H9 (cell line): ENCODE measurements at regions not wholly inside any gene's neighbourhood (a gene's known extent, or its start where the extent isn't known, plus 50 kb on each side); places are given as distances from the start of the nearest gene placed in this dataset.

Source experiments
- DNase-seq: peaks from one replicate; pipeline ENCODE4 v3.0.0-alpha.2; 2017
- H2AFZ ChIP-seq: one replicate; pipeline ENCODE4 v1.6.1; 2013; ENCODE audit warnings: mild to moderate bottlenecking, low read length, control low read depth, moderate library complexity
- H2AK5ac ChIP-seq: 2 replicates; pipeline ENCODE4 v1.6.1; 2013; ENCODE audit warnings: low read length, control low read depth, mixed read lengths; ENCODE audit not compliant: insufficient read length
- H2BK120ac ChIP-seq: one replicate; pipeline ENCODE4 v1.6.1; 2013; ENCODE audit warnings: low read depth, mild to moderate bottlenecking, low read length, control low read depth, inconsistent platforms; ENCODE audit not compliant: poor library complexity, severe bottlenecking
- H2BK12ac ChIP-seq: 2 replicates; pipeline ENCODE4 v1.6.1; 2013; ENCODE audit warnings: low read length, control low read depth, mixed read lengths, low read depth; ENCODE audit not compliant: insufficient read length
- H2BK15ac ChIP-seq: 2 replicates; pipeline ENCODE4 v1.6.1; 2013; ENCODE audit warnings: low read depth, low read length, control low read depth
- H2BK20ac ChIP-seq: one replicate; pipeline ENCODE4 v1.6.1; 2013; ENCODE audit warnings: low read depth, mild to moderate bottlenecking, low read length, control low read depth, inconsistent platforms; ENCODE audit not compliant: poor library complexity, severe bottlenecking
- H2BK5ac ChIP-seq: 2 replicates; pipeline ENCODE4 v1.6.1; 2013; ENCODE audit warnings: low read length, control low read depth, mixed read lengths; ENCODE audit not compliant: insufficient read length
- H3K14ac ChIP-seq: 2 replicates; pipeline ENCODE4 v1.6.1; 2013; ENCODE audit warnings: low read length, control low read depth; ENCODE audit not compliant: insufficient read depth
- H3K18ac ChIP-seq: 2 replicates; pipeline ENCODE4 v1.6.1; 2013; ENCODE audit warnings: low read depth, mild to moderate bottlenecking, mixed read lengths, low read length, control low read depth; ENCODE audit not compliant: insufficient read length
- H3K23ac ChIP-seq: 2 replicates; pipeline ENCODE4 v1.6.1; 2013; ENCODE audit warnings: low read length, control low read depth, mixed read lengths, low read depth; ENCODE audit not compliant: insufficient read length
- H3K23me2 ChIP-seq: 2 replicates; pipeline ENCODE4 v1.6.1; 2013; ENCODE audit warnings: low read depth, mild to moderate bottlenecking, mixed read lengths, low read length, control low read depth; ENCODE audit not compliant: insufficient read length, poor library complexity, severe bottlenecking
- H3K27ac ChIP-seq: 2 replicates; pipeline ENCODE4 v1.5.1; 2013; ENCODE audit warnings: low read length, control low read depth, mixed read lengths, low read depth; ENCODE audit not compliant: insufficient read length
- H3K27me3 ChIP-seq: 2 replicates; pipeline ENCODE4 v1.6.1; 2013; ENCODE audit warnings: low read length, control low read depth, inconsistent platforms; ENCODE audit not compliant: insufficient read depth
- H3K4ac ChIP-seq: 2 replicates; pipeline ENCODE4 v1.6.1; 2013; ENCODE audit warnings: low read depth, mild to moderate bottlenecking, control low read depth, inconsistent platforms, low read length, moderate library complexity
- H3K4me1 ChIP-seq: 2 replicates; pipeline ENCODE4 v1.6.1; 2013; ENCODE audit warnings: low read length, control low read depth, inconsistent platforms; ENCODE audit not compliant: insufficient read depth
- H3K4me2 ChIP-seq: 2 replicates; pipeline ENCODE4 v1.6.1; 2013; ENCODE audit warnings: low read length, control low read depth, mixed read lengths; ENCODE audit not compliant: insufficient read length, insufficient read depth
- H3K56ac ChIP-seq: 2 replicates; pipeline ENCODE4 v1.6.1; 2013; ENCODE audit warnings: low read depth, mild to moderate bottlenecking, mixed read lengths, low read length, control low read depth; ENCODE audit not compliant: insufficient read length
- H3K79me1 ChIP-seq: 2 replicates; pipeline ENCODE4 v1.6.1; 2013; ENCODE audit warnings: low read depth, mild to moderate bottlenecking, moderate library complexity, low read length, control low read depth, inconsistent platforms; ENCODE audit not compliant: insufficient read depth, poor library complexity, severe bottlenecking
- H3K79me2 ChIP-seq: 2 replicates; pipeline ENCODE4 v1.6.1; 2013; ENCODE audit warnings: low read length, control low read depth, inconsistent platforms; ENCODE audit not compliant: insufficient read depth
- H3K9ac ChIP-seq: 2 replicates; pipeline ENCODE4 v1.6.1; 2013; ENCODE audit warnings: low read length, control low read depth, mixed read lengths; ENCODE audit not compliant: insufficient read length; ENCODE audit errors: extremely low read depth
- H3K9me3 ChIP-seq: one replicate; pipeline ENCODE4 v1.6.1; 2013; ENCODE audit warnings: low read depth, low read length, inconsistent platforms; ENCODE audit not compliant: control insufficient read depth
- H3T11ph ChIP-seq: one replicate; pipeline ENCODE4 v1.6.1; 2013; ENCODE audit warnings: mild to moderate bottlenecking, low read length, control low read depth, inconsistent platforms
- H4K20me1 ChIP-seq: one replicate; pipeline ENCODE4 v1.6.1; 2013; ENCODE audit not compliant: control insufficient read depth, insufficient read length, insufficient read depth
- H4K5ac ChIP-seq: 2 replicates; pipeline ENCODE4 v1.6.1; 2013; ENCODE audit warnings: low read depth, mild to moderate bottlenecking, mixed read lengths, low read length, control low read depth; ENCODE audit not compliant: insufficient read length
- H4K8ac ChIP-seq: replicated peaks from 2 replicates; pipeline ENCODE4 v1.6.1; 2013; ENCODE audit warnings: low read length, control low read depth, mixed read lengths, low read depth; ENCODE audit not compliant: insufficient read length
- H4K91ac ChIP-seq: 2 replicates; pipeline ENCODE4 v1.6.1; 2013; ENCODE audit warnings: low read depth, mild to moderate bottlenecking, moderate library complexity, mixed read lengths, low read length, control low read depth; ENCODE audit not compliant: insufficient read length
- H3K27ac Mint-ChIP-seq, 3 experiments: 2 replicates in 2 of 3; 3 replicates in 1 of 3; pipeline ENCODE4 v1.8.0; 2020 to 2021; ENCODE audit warnings: mixed read lengths in 3 of 3, mild to moderate bottlenecking in 1 of 3, moderate library complexity in 1 of 3
- H3K27me3 Mint-ChIP-seq: 2 replicates; pipeline ENCODE4 v1.8.0; 2021; ENCODE audit warnings: low read depth, mild to moderate bottlenecking, moderate library complexity, mixed read lengths
- H3K36me3 Mint-ChIP-seq, 3 experiments: 2 replicates in 2 of 3; 3 replicates in 1 of 3; pipeline ENCODE4 v1.8.0; 2020 to 2021; ENCODE audit warnings: low read depth in 3 of 3, mixed read lengths in 3 of 3; ENCODE audit not compliant: insufficient read depth in 1 of 3
- H3K4me1 Mint-ChIP-seq, 2 experiments: 2 replicates each; pipeline ENCODE4 v1.8.0; 2020; ENCODE audit warnings: mixed read lengths in 2 of 2
- H3K4me3 Mint-ChIP-seq, 2 experiments: 2 replicates in 1 of 2; 3 replicates in 1 of 2; pipeline ENCODE4 v1.8.0; 2020 to 2021; ENCODE audit warnings: mild to moderate bottlenecking in 2 of 2, mixed read lengths in 2 of 2, moderate library complexity in 1 of 2
- H3K9me3 Mint-ChIP-seq, 2 experiments: 2 replicates in 1 of 2; 3 replicates in 1 of 2; pipeline ENCODE4 v1.8.0; 2020; ENCODE audit warnings: mild to moderate bottlenecking in 2 of 2, mixed read lengths in 2 of 2, moderate library complexity in 1 of 2
- WGBS: extraction: QIAGEN DNeasy Blood & Tissue Kit; methylation state at CpG from one replicate; pipeline ENCODE4 v1.1.7; 2013; ENCODE audit warnings: missing lambda C conversion rate, low lambda C conversion rate, mixed read lengths; ENCODE audit not compliant: insufficient read length; ENCODE audit errors: extremely low coverage; 5-methylcytosine and 5-hydroxymethylcytosine counted together
- TF ChIP-seq, protein P1 (sequence below): fragments of 200-600 bp; sonication (generic); conservative IDR thresholded peaks from 3 replicates; pipeline ENCODE4 v1.8.0; 2021; ENCODE audit warnings: antibody characterized with exemption, mild to moderate bottlenecking

DNA sequence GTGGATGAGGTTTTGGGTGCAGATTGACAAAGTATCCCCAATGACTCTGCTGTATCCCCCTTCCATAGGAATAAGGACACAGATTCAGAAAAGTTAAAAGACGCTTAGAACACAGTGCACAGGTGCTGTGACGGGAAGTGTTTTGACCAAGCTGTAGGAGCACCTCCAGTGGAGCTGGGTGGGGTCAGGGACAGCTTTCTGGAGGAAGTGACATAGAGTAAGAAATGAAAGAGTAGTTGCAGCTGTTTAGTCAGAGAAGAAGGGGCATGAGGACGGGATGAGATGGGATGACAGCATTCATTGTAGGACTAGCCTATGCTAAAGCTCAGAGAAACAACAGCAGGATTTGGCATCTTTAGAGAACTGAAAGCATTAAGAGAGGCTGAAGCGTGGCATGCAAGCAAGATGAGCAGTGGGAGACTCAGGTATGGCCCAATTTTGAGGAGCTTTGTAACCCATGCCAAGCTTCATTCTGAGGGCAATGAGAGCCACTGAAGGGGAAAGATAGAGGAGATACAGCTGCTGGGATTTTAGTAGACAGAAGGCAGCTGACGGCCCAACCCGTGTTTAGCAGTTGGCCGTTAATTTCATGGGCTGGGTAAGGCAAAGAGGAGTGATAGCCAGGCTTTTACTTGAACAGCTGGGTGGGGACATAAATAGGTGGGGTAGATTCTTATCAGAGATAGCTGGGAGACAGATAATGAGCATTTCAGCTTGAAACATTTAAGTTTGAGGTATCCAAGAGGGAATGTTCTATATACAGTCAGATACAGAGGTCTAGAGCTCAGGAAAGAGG, 131.8 kb upstream of the KRAS start:
- H3K23me2 ChIP-seq = peaks cover 17% of the 10 kb centered on the region
- H2AFZ ChIP-seq = no peak overlapping the region
- H3K27ac Mint-ChIP-seq = peak overlapping the region in 1 of 3 experiments; percentile 4; a peak in 1 of 7 replicates
- peaks cover 0 to 2% of the 10 kb centered on the region in 2 experiments; a peak in 2 of 5 replicates for H3K9me3 Mint-ChIP-seq
- no peak overlapping the region for H3K4me2 ChIP-seq
- H3K9ac ChIP-seq = no peak overlapping the region
- no peak overlapping the region for H3K23ac ChIP-seq
- no peak overlapping the region for H3K18ac ChIP-seq
- H3K9me3 ChIP-seq = no peaks in the 10 kb centered on the region
- no peak overlapping the region for H3K4me3 Mint-ChIP-seq
- no peaks in the 10 kb centered on the region; a peak in 3 of 7 replicates for H3K36me3 Mint-ChIP-seq
- H2BK12ac ChIP-seq = no peak overlapping the region
- H3K56ac ChIP-seq = no peak overlapping the region
- H3K4me1 Mint-ChIP-seq = peaks cover 18 to 22% of the 10 kb centered on the region in 2 experiments
- no peak overlapping the region for H4K5ac ChIP-seq
- no peaks in the 10 kb centered on the region; the same call in 1 of the 2 replicates for H3K27me3 ChIP-seq
- H2AK5ac ChIP-seq = no peak overlapping the region
- H3K27ac ChIP-seq = no peak overlapping the region
- TF ChIP-seq, protein P1, sequence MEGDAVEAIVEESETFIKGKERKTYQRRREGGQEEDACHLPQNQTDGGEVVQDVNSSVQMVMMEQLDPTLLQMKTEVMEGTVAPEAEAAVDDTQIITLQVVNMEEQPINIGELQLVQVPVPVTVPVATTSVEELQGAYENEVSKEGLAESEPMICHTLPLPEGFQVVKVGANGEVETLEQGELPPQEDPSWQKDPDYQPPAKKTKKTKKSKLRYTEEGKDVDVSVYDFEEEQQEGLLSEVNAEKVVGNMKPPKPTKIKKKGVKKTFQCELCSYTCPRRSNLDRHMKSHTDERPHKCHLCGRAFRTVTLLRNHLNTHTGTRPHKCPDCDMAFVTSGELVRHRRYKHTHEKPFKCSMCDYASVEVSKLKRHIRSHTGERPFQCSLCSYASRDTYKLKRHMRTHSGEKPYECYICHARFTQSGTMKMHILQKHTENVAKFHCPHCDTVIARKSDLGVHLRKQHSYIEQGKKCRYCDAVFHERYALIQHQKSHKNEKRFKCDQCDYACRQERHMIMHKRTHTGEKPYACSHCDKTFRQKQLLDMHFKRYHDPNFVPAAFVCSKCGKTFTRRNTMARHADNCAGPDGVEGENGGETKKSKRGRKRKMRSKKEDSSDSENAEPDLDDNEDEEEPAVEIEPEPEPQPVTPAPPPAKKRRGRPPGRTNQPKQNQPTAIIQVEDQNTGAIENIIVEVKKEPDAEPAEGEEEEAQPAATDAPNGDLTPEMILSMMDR = no peak
- H2BK5ac ChIP-seq = no peak overlapping the region
- H2BK15ac ChIP-seq = no peak overlapping the region
- H3K14ac ChIP-seq = no peak overlapping the region
- H4K91ac ChIP-seq = no peak overlapping the region
- no peak overlapping the region for H2BK120ac ChIP-seq
- peaks cover 28% of the 10 kb centered on the region for H3K27me3 Mint-ChIP-seq
- H3K79me1 ChIP-seq = no peaks in the 10 kb centered on the region
- H3K4me1 ChIP-seq = peaks cover 4% of the 10 kb centered on the region; the same call in 1 of the 2 replicates
- no peak overlapping the region for H3T11ph ChIP-seq
- H4K20me1 ChIP-seq = no peaks in the 10 kb centered on the region
- H3K4ac ChIP-seq = no peak overlapping the region
- DNase-seq = no peak
- no peak overlapping the region for H2BK20ac ChIP-seq
- WGBS = no CpG with 5 or more reads among the region's 7 CpGs
- H3K79me2 ChIP-seq = no peaks in the 10 kb centered on the region
- no peak overlapping the region for H4K8ac ChIP-seq
